ENCODE measurements at regions not wholly inside any gene's neighbourhood (a gene's known extent, or its start where the extent isn't known, plus 50 kb on each side); places are given as distances from the start of the nearest gene placed in this dataset.
A peak's percentile ranks its signal among the peaks of the same experiment; 100 is the strongest.

DNA sequence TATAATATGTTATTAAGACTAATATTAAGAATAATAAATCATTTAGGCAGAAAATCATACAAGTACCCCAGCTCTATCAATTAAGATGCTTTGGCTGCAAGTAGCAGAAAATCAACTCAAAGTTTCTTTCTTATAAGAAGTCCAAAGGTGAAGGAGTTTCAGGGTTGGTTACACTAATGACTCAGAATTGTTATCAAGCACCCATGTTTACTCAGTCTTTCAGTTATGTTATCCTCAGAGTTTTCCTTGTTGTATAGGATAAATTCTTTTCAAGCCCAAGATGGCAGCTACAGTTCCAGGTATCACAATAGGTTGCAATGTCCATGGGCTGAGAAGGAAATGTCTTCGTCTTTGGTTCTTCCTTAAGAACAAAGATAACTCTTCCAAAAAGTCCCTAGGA, 163.6 kb downstream of the TNFSF18 start:
- ATAC-seq = no peak
- TF ChIP-seq ZNF70 (CRISPR knock-in tag; IDR thresholded peaks at IDR 0.05) = no peak
- no peak for TF ChIP-seq RARB (CRISPR knock-in tag; IDR thresholded peaks at IDR 0.05)
- TF ChIP-seq ISL1 (CRISPR knock-in tag; IDR thresholded peaks at IDR 0.05) = no peak
- no peak for TF ChIP-seq TCF4 (CRISPR knock-in tag; IDR thresholded peaks at IDR 0.05; ENCODE audit: borderline replicate concordance)
- TF ChIP-seq ZC3H10 (CRISPR knock-in tag; IDR thresholded peaks at IDR 0.05) = no peak
- no peak for TF ChIP-seq ESRRG (CRISPR knock-in tag; IDR thresholded peaks at IDR 0.05)
- TF ChIP-seq, protein P1, sequence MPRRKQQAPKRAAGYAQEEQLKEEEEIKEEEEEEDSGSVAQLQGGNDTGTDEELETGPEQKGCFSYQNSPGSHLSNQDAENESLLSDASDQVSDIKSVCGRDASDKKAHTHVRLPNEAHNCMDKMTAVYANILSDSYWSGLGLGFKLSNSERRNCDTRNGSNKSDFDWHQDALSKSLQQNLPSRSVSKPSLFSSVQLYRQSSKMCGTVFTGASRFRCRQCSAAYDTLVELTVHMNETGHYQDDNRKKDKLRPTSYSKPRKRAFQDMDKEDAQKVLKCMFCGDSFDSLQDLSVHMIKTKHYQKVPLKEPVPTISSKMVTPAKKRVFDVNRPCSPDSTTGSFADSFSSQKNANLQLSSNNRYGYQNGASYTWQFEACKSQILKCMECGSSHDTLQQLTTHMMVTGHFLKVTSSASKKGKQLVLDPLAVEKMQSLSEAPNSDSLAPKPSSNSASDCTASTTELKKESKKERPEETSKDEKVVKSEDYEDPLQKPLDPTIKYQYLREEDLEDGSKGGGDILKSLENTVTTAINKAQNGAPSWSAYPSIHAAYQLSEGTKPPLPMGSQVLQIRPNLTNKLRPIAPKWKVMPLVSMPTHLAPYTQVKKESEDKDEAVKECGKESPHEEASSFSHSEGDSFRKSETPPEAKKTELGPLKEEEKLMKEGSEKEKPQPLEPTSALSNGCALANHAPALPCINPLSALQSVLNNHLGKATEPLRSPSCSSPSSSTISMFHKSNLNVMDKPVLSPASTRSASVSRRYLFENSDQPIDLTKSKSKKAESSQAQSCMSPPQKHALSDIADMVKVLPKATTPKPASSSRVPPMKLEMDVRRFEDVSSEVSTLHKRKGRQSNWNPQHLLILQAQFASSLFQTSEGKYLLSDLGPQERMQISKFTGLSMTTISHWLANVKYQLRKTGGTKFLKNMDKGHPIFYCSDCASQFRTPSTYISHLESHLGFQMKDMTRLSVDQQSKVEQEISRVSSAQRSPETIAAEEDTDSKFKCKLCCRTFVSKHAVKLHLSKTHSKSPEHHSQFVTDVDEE (CRISPR knock-in tag; IDR thresholded peaks at IDR 0.05) = no peak
- no peak for TF ChIP-seq ZFP3 (CRISPR knock-in tag; IDR thresholded peaks at IDR 0.05)
- no peak for TF ChIP-seq ZFP30 (CRISPR knock-in tag; IDR thresholded peaks at IDR 0.05)
- TF ChIP-seq, protein P2, sequence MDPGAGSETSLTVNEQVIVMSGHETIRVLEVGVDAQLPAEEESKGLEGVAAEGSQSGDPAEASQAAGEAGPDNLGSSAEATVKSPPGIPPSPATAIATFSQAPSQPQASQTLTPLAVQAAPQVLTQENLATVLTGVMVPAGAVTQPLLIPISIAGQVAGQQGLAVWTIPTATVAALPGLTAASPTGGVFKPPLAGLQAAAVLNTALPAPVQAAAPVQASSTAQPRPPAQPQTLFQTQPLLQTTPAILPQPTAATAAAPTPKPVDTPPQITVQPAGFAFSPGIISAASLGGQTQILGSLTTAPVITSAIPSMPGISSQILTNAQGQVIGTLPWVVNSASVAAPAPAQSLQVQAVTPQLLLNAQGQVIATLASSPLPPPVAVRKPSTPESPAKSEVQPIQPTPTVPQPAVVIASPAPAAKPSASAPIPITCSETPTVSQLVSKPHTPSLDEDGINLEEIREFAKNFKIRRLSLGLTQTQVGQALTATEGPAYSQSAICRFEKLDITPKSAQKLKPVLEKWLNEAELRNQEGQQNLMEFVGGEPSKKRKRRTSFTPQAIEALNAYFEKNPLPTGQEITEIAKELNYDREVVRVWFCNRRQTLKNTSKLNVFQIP (CRISPR knock-in tag; IDR thresholded peaks at IDR 0.05; ENCODE audit: borderline replicate concordance, low read depth) = no peak
- TF ChIP-seq TOX (CRISPR knock-in tag; IDR thresholded peaks at IDR 0.05; ENCODE audit: borderline replicate concordance) = no peak
- TF ChIP-seq SNAI2 (CRISPR knock-in tag; IDR thresholded peaks at IDR 0.05) = no peak
- no peak for TF ChIP-seq CSDC2 (CRISPR knock-in tag; IDR thresholded peaks at IDR 0.05)
- no peak for TF ChIP-seq ZNF565 (CRISPR knock-in tag; conservative IDR thresholded peaks at IDR 0.05; ENCODE audit: low read depth)
- TF ChIP-seq ZNF8 (CRISPR knock-in tag; IDR thresholded peaks at IDR 0.05) = no peak
- no peak for TF ChIP-seq GLIS3 (CRISPR knock-in tag; IDR thresholded peaks at IDR 0.05)

DNA sequence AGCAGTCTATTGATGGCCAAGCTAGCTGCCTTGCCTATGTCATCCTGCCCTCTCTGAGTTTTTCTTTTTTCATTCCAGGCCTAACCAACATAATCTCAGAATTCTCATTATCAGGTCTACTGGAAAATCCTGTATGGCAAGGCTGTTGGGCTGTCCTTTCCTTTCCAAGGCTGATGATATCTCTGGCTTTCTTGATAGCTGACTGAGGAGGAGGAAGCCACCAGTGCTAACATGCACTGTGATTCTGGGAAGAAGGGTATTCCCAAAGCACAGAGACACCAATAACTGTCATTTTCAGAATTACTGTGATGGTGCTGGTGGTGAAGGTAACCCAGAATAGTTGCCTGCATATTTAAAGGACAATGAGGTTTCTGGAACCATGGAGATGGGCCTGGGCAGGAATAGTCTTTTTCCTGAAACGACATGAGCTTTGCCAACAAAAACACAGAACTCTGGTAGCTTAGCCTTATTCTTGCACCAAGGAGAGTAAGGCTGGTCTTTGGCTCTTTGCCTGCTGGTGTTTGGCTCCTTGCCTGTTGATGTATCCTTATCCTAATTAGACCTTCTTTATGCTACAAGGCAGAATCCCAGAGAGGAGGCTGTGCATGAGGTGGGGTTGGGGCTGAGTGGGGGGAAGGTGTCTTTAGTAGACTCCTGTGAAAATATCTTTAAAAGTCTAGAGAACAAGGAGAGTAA, 157.4 kb downstream of the TNFSF18 start:
- ATAC-seq = peak; percentile 65

DNA sequence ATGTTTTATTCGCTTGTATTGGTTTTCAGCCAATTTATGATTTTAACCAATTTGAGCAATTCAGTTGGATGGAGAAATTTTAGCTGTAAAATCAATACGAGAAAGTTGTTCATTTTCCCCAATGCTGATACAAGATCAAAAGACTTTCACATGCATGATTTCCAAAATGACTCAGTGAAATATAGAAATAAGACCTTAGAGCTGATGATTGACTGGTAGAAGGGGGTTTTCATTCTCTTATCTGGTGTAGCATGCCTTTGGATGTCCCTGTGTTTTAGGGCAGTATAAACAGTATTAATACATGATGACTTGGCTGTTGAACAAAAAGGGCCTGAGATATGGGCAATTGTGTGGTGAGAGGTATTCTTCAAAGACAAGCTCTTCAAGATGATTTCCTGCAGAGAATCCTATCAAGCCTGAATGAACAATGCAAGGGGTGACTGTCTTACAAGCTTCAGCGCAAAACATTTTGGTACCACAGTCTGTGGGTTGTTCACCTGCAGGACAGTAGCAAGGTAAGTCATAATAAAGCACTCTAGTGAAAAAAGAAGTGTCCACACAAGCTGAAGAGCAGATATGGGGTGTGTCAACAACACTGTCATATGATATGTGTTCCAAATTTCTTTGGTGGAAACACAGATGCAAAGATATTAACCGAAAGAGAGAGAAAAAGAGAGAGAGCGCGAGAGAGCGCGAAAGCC, 156.2 kb downstream of the TNFSF18 start:
- ATAC-seq = no peak
- TF ChIP-seq ZFP3 (CRISPR knock-in tag; IDR thresholded peaks at IDR 0.05) (no peak), TOX (CRISPR knock-in tag; IDR thresholded peaks at IDR 0.05; ENCODE audit: borderline replicate concordance) (no peak), RARB (CRISPR knock-in tag; IDR thresholded peaks at IDR 0.05) (no peak), BACH2 (CRISPR knock-in tag; IDR thresholded peaks at IDR 0.05; ENCODE audit: borderline replicate concordance) (no peak), ESRRG (CRISPR knock-in tag; IDR thresholded peaks at IDR 0.05) (no peak), PPARA (CRISPR knock-in tag; IDR thresholded peaks at IDR 0.05; ENCODE audit: borderline replicate concordance) (no peak)
- TF ChIP-seq, protein P2 (CRISPR knock-in tag; IDR thresholded peaks at IDR 0.05; ENCODE audit: borderline replicate concordance, low read depth) = no peak
- TF ChIP-seq, protein P3, sequence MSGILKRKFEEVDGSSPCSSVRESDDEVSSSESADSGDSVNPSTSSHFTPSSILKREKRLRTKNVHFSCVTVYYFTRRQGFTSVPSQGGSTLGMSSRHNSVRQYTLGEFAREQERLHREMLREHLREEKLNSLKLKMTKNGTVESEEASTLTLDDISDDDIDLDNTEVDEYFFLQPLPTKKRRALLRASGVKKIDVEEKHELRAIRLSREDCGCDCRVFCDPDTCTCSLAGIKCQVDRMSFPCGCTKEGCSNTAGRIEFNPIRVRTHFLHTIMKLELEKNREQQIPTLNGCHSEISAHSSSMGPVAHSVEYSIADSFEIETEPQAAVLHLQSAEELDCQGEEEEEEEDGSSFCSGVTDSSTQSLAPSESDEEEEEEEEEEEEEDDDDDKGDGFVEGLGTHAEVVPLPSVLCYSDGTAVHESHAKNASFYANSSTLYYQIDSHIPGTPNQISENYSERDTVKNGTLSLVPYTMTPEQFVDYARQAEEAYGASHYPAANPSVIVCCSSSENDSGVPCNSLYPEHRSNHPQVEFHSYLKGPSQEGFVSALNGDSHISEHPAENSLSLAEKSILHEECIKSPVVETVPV (CRISPR knock-in tag; IDR thresholded peaks at IDR 0.05) = no peak
- TF ChIP-seq, protein P4, sequence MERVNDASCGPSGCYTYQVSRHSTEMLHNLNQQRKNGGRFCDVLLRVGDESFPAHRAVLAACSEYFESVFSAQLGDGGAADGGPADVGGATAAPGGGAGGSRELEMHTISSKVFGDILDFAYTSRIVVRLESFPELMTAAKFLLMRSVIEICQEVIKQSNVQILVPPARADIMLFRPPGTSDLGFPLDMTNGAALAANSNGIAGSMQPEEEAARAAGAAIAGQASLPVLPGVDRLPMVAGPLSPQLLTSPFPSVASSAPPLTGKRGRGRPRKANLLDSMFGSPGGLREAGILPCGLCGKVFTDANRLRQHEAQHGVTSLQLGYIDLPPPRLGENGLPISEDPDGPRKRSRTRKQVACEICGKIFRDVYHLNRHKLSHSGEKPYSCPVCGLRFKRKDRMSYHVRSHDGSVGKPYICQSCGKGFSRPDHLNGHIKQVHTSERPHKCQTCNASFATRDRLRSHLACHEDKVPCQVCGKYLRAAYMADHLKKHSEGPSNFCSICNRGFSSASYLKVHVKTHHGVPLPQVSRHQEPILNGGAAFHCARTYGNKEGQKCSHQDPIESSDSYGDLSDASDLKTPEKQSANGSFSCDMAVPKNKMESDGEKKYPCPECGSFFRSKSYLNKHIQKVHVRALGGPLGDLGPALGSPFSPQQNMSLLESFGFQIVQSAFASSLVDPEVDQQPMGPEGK (CRISPR knock-in tag; IDR thresholded peaks at IDR 0.05; ENCODE audit: borderline replicate concordance) = no peak

More for the DNA sequence above, 157.4 kb downstream of the TNFSF18 start:
- TF ChIP-seq ZNF70 (CRISPR knock-in tag; IDR thresholded peaks at IDR 0.05) = no peak
- TF ChIP-seq ARNTL (CRISPR knock-in tag; IDR thresholded peaks at IDR 0.05; ENCODE audit: borderline replicate concordance, low read depth) = no peak
- no peak for TF ChIP-seq ZFP3 (CRISPR knock-in tag; IDR thresholded peaks at IDR 0.05)
- TF ChIP-seq TOX (CRISPR knock-in tag; IDR thresholded peaks at IDR 0.05; ENCODE audit: borderline replicate concordance) = no peak
- no peak for TF ChIP-seq GLIS3 (CRISPR knock-in tag; IDR thresholded peaks at IDR 0.05)
- TF ChIP-seq, protein P1 (CRISPR knock-in tag; IDR thresholded peaks at IDR 0.05) = no peak
- no peak for TF ChIP-seq RARB (CRISPR knock-in tag; IDR thresholded peaks at IDR 0.05)
- no peak for TF ChIP-seq ZFP30 (CRISPR knock-in tag; IDR thresholded peaks at IDR 0.05)
- TF ChIP-seq ZNF565 (CRISPR knock-in tag; conservative IDR thresholded peaks at IDR 0.05; ENCODE audit: low read depth) = no peak
- no peak for TF ChIP-seq BACH2 (CRISPR knock-in tag; IDR thresholded peaks at IDR 0.05; ENCODE audit: borderline replicate concordance)
- TF ChIP-seq CSDC2 (CRISPR knock-in tag; IDR thresholded peaks at IDR 0.05) = no peak
- no peak for TF ChIP-seq TCF4 (CRISPR knock-in tag; IDR thresholded peaks at IDR 0.05; ENCODE audit: borderline replicate concordance)
- TF ChIP-seq ZNF8 (CRISPR knock-in tag; IDR thresholded peaks at IDR 0.05) = no peak
- no peak for TF ChIP-seq PPARA (CRISPR knock-in tag; IDR thresholded peaks at IDR 0.05; ENCODE audit: borderline replicate concordance)
